Transverse colon (tissue), 4 donors: ENCODE measurements at regions not wholly inside any gene's neighbourhood (a gene's known extent, or its start where the extent isn't known, plus 50 kb on each side); places are given as distances from the start of the nearest gene placed in this dataset.
A peak's percentile ranks its signal among the peaks of the same experiment; 100 is the strongest.

ENCODE experiments used
- DNase-seq: peaks from one replicate; pipeline ENCODE4 v3.0.0-alpha.2; 2019
- H3K27ac ChIP-seq, 4 donors: fragments of 200-600 bp; sonication (generic); 2 replicates each; pipeline ENCODE4 v1.5.1; 2016 to 2018; ENCODE audit warnings: inconsistent platforms in 4 of 4
- H3K27me3 ChIP-seq: fragments of 200-600 bp; sonication (generic); 2 replicates; pipeline ENCODE4 v1.5.1; 2017; ENCODE audit warnings: inconsistent platforms
- H3K36me3 ChIP-seq, 4 donors: fragments of 200-600 bp; sonication (generic); 2 replicates each; pipeline ENCODE4 v1.5.1; 2017 to 2019; ENCODE audit warnings: inconsistent platforms in 4 of 4
- H3K4me1 ChIP-seq, 4 donors: fragments of 200-600 bp; sonication (generic); 2 replicates each; pipeline ENCODE4 v1.5.1; 2017 to 2020; ENCODE audit warnings: inconsistent platforms in 4 of 4
- H3K4me3 ChIP-seq, 4 donors: fragments of 200-600 bp; sonication (generic); 1 replicate in 1 of 4; 2 replicates in 3 of 4; pipeline versions ENCODE4 v1.5.1 to v1.6.1; 2017 to 2019; ENCODE audit warnings: inconsistent platforms in 4 of 4
- H3K9me3 ChIP-seq, 2 donors: fragments of 200-600 bp; sonication (generic); 2 replicates each; pipeline ENCODE4 v1.5.1; 2017 to 2019; ENCODE audit warnings: inconsistent platforms in 2 of 2
- CTCF ChIP-seq, 5 experiments: fragments of 200-600 bp in 3 of 5; fragments of 450-650 bp in 2 of 5; sonication (generic) in 3 of 5; IDR thresholded peaks; 1 replicate in 2 of 5; 2 replicates in 3 of 5; pipeline ENCODE4 v1.5.1; 2016 to 2017; ENCODE audit warnings: antibody characterized with exemption in 5 of 5, inconsistent platforms in 3 of 5, mild to moderate bottlenecking in 2 of 5, moderate library complexity in 1 of 5
- EP300 ChIP-seq: sonication (generic); formaldehyde crosslinking; IDR thresholded peaks from one replicate; pipeline ENCODE4 v1.6.1; 2017; ENCODE audit warnings: antibody characterized with exemption, low read depth
- POLR2A ChIP-seq: fragments of 450-650 bp; IDR thresholded peaks from one replicate; pipeline ENCODE4 v1.6.1; 2016; ENCODE audit warnings: antibody characterized with exemption, mild to moderate bottlenecking, moderate library complexity
- POLR2AphosphoS5 ChIP-seq, 3 donors: sonication (generic); formaldehyde crosslinking; IDR thresholded peaks; one replicate each; pipeline ENCODE4 v1.6.1; 2016; ENCODE audit warnings: antibody characterized with exemption in 3 of 3
- WGBS, 2 donors: methylation state at CpG; one replicate each; pipeline ENCODE4 v1.1.5; 2018; ENCODE audit warnings: low coverage in 1 of 2; 5-methylcytosine and 5-hydroxymethylcytosine counted together
- in situ Hi-C, 4 donors: fragments of 200-750 bp; cut with MboI; loops; one replicate each; pipeline versions ENCODE4 v1.15.0 to v1.15.1; 2017; ENCODE audit warnings: low sequenced_read_pairs in 3 of 4, low pct_ligation_motif_present in 1 of 4, low pct_unique_long_range_greater_than_20kb in 1 of 4
- intact Hi-C: fragments of 100-400 bp; cut with DNase I; formaldehyde crosslinking; loops from one replicate; pipeline ENCODE4 v1.15.1; 2023; ENCODE audit warnings: low total_unique reads

- intact Hi-C loops: no loop called here
- Histone ChIP-seq H3K9me3 (no peaks in the 10 kb centered on the region), H3K36me3 (no peaks in the 10 kb centered on the region), H3K27me3 (no peaks in the 10 kb centered on the region), H3K4me1 (no peaks in the 10 kb centered on the region), H3K4me3 (no peak overlapping the region), H3K27ac (no peak overlapping the region)
- no peak for TF ChIP-seq EP300
- no peak for TF ChIP-seq POLR2AphosphoS5 (IDR thresholded peaks at IDR 0.05)
- TF ChIP-seq CTCF (IDR thresholded peaks at IDR 0.05): no peak
- TF ChIP-seq POLR2A: no peak
- 89% methylated on average over 3 to 4 of the region's 4 CpGs for WGBS, 2 donors
- in situ Hi-C loops: no loop called here
- DNase-seq: no peak
Observed at GRCh38 chr5:112612663-112613062, 125.0 kb upstream of the APC start.

DNA sequence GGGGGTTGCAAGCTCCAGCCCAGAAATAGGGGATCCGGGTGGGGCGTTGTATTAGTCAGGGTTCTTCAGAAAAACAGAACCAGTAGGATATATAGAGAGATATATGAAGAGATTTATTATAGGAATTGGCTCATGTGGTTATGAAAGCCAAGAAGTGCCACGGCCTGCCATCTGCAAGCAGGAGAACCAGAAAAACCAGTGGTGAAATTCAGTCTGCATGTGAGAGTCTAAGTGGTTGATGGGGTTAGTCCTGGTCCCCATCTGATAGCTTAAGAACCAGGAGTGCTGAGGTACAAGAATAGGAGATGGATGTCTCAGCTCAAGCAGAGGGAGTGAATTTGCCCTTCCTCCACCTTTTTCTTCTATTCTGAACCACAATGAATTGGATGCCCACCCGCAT lies 123.4 kb upstream of the APC start:
- in situ Hi-C loops (no loop called here), intact Hi-C loops (no loop called here)
- H3K36me3 ChIP-seq: no peaks in the 10 kb centered on the region
- no peak overlapping the region for H3K27ac ChIP-seq
- DNase-seq: no peak
- TF ChIP-seq POLR2AphosphoS5 (IDR thresholded peaks at IDR 0.05) (no peak), POLR2A (no peak), EP300 (no peak), CTCF (IDR thresholded peaks at IDR 0.05) (no peak)
- H3K4me1 ChIP-seq: no peaks in the 10 kb centered on the region
- no peaks in the 10 kb centered on the region for H3K9me3 ChIP-seq
- 80 to 81% methylated on average over 3 to 4 of the region's 4 CpGs for WGBS, 2 donors
- no peaks in the 10 kb centered on the region for H3K27me3 ChIP-seq
- no peak overlapping the region for H3K4me3 ChIP-seq

- no peak for TF ChIP-seq POLR2A
- no peak for TF ChIP-seq CTCF (IDR thresholded peaks at IDR 0.05)
- TF ChIP-seq EP300: no peak
- TF ChIP-seq POLR2AphosphoS5 (IDR thresholded peaks at IDR 0.05): no peak
- no peak overlapping the region for H3K27ac ChIP-seq
- 20 to 41% methylated on average over 1 of the region's 1 CpG for WGBS, 2 donors
- no peak for DNase-seq
- no peaks in the 10 kb centered on the region for H3K36me3 ChIP-seq
- H3K4me1 ChIP-seq: no peaks in the 10 kb centered on the region
- no peaks in the 10 kb centered on the region for H3K27me3 ChIP-seq
- no peaks in the 10 kb centered on the region for H3K9me3 ChIP-seq
- in situ Hi-C loops: no loop called here
- intact Hi-C loops: no loop called here
- H3K4me3 ChIP-seq: no peak overlapping the region
Observed at GRCh38 chr5:112614986-112615385, 122.7 kb upstream of the APC start.

- Histone ChIP-seq H3K27me3 (no peaks in the 10 kb centered on the region), H3K4me3 (no peak overlapping the region), H3K4me1 (no peaks in the 10 kb centered on the region), H3K36me3 (no peaks in the 10 kb centered on the region), H3K9me3 (no peaks in the 10 kb centered on the region), H3K27ac (no peak overlapping the region)
- in situ Hi-C loops: no loop called here
- WGBS, 2 donors: 51 to 56% methylated on average over 5 to 8 of the region's 8 CpGs
- intact Hi-C loops: no loop called here
- peak; percentile 11 for DNase-seq
- TF ChIP-seq POLR2A (no peak), POLR2AphosphoS5 (IDR thresholded peaks at IDR 0.05) (no peak), EP300 (no peak), CTCF (IDR thresholded peaks at IDR 0.05) (no peak)
Observed at GRCh38 chr5:112616812-112617547, 120.7 kb upstream of the APC start.
